ENCODE measurements at regions not wholly inside any gene's neighbourhood (a gene's known extent, or its start where the extent isn't known, plus 50 kb on each side); places are given as distances from the start of the nearest gene placed in this dataset.

GRCh38 chr2:204321027-204321800, 224.1 kb upstream of the PARD3B start:
- DNase-seq: no peak

- DNase-seq: no peak
Observed at GRCh38 chr2:204321910-204322751, 223.1 kb upstream of the PARD3B start.

GRCh38 chr2:204325468-204325867, 219.8 kb upstream of the PARD3B start:
- DNase-seq: peak in 47 of 56 donors; percentile 3 to 79 (median 36)

- DNase-seq: peak in 1 of 56 donors; percentile 5
Observed at GRCh38 chr2:204328373-204328772, 216.9 kb upstream of the PARD3B start.

- no peak for DNase-seq
Observed at GRCh38 chr2:204329016-204329415, 216.3 kb upstream of the PARD3B start.

GRCh38 chr2:204329532-204329931, 215.7 kb upstream of the PARD3B start:
- DNase-seq: no peak

GRCh38 chr2:204331180-204331579, 214.1 kb upstream of the PARD3B start:
- no peak for DNase-seq

- DNase-seq: no peak
Observed at GRCh38 chr2:204331988-204332387, 213.3 kb upstream of the PARD3B start.

GRCh38 chr2:204332706-204333105, 212.6 kb upstream of the PARD3B start:
- no peak for DNase-seq

GRCh38 chr2:204333861-204334260, 211.4 kb upstream of the PARD3B start:
- DNase-seq: no peak

GRCh38 chr2:204335451-204336058, 209.7 kb upstream of the PARD3B start:
- no peak for DNase-seq

GRCh38 chr2:204336153-204336744, 209.0 kb upstream of the PARD3B start:
- DNase-seq: no peak

- DNase-seq: no peak
Observed at GRCh38 chr2:204337638-204338037, 207.6 kb upstream of the PARD3B start.

- DNase-seq: no peak
Observed at GRCh38 chr2:204339212-204339715, 206.0 kb upstream of the PARD3B start.

- DNase-seq: no peak
Observed at GRCh38 chr2:204340511-204340910, 204.8 kb upstream of the PARD3B start.

- no peak for DNase-seq
Observed at GRCh38 chr2:204341887-204342276, 203.4 kb upstream of the PARD3B start.

- no peak for DNase-seq
Observed at GRCh38 chr2:204343685-204344084, 201.6 kb upstream of the PARD3B start.

GRCh38 chr2:204344119-204344518, 201.2 kb upstream of the PARD3B start:
- no peak for DNase-seq

- no peak for DNase-seq
Observed at GRCh38 chr2:204346906-204347305, 198.4 kb upstream of the PARD3B start.

- no peak for DNase-seq
Observed at GRCh38 chr2:204353823-204354222, 191.5 kb upstream of the PARD3B start.

- no peak for DNase-seq
Observed at GRCh38 chr2:204354442-204354856, 190.8 kb upstream of the PARD3B start.

GRCh38 chr2:204355688-204356087, 189.6 kb upstream of the PARD3B start:
- DNase-seq: no peak

All from nucleus accumbens (tissue), 56 donors.